ENCODE measurements at regions not wholly inside any gene's neighbourhood (a gene's known extent, or its start where the extent isn't known, plus 50 kb on each side); places are given as distances from the start of the nearest gene placed in this dataset.

- Mint-ChIP-seq H3K27me3 (ENCODE audit: insufficient read depth, unreplicated experiment) (no peaks in the 10 kb centered on the region), H3K4me3 (ENCODE audit: unreplicated experiment) (no peak overlapping the region), H3K9me3 (ENCODE audit: unreplicated experiment) (no peaks in the 10 kb centered on the region), H3K36me3 (ENCODE audit: insufficient read depth, unreplicated experiment) (no peaks in the 10 kb centered on the region), H3K27ac (ENCODE audit: low read depth, unreplicated experiment) (no peak overlapping the region), H3K4me1 (ENCODE audit: insufficient read depth, unreplicated experiment) (peaks cover 5% of the 10 kb centered on the region)
- no peak for TF ChIP-seq CTCF (IDR thresholded peaks at IDR 0.05; ENCODE audit: unreplicated experiment)
- CTCF ChIA-PET: interaction anchor here (0.5 kb wide), 1 partner anchor 64 kb away, joined by 6 read pairs; no protein-coding TSS in a partner anchor
- BruUV-seq (replicated peaks): no TSS peak
- intact Hi-C loops (cut with micrococcal nuclease): no loop called here
- no peak for DNase-seq (ENCODE audit: unreplicated experiment)
- POLR2A ChIA-PET: no interaction called here
Measured at GRCh38 chr4:20447103-20447502, 195.4 kb downstream of the SLIT2 start.

GRCh38 chr4:20451986-20452385, 200.3 kb downstream of the SLIT2 start:
- H3K4me1 Mint-ChIP-seq (ENCODE audit: insufficient read depth, unreplicated experiment): peaks cover 6% of the 10 kb centered on the region
- no peak for DNase-seq (ENCODE audit: unreplicated experiment)
- CTCF ChIA-PET: no interaction called here
- H3K36me3 Mint-ChIP-seq (ENCODE audit: insufficient read depth, unreplicated experiment): no peaks in the 10 kb centered on the region
- H3K27ac Mint-ChIP-seq (ENCODE audit: low read depth, unreplicated experiment): no peak overlapping the region
- BruUV-seq (replicated peaks): no TSS peak
- H3K27me3 Mint-ChIP-seq (ENCODE audit: insufficient read depth, unreplicated experiment): no peaks in the 10 kb centered on the region
- TF ChIP-seq CTCF (IDR thresholded peaks at IDR 0.05; ENCODE audit: unreplicated experiment): no peak
- intact Hi-C loops (cut with micrococcal nuclease): no loop called here
- no peaks in the 10 kb centered on the region for H3K9me3 Mint-ChIP-seq (ENCODE audit: unreplicated experiment)
- POLR2A ChIA-PET: no interaction called here
- no peak overlapping the region for H3K4me3 Mint-ChIP-seq (ENCODE audit: unreplicated experiment)

DNA sequence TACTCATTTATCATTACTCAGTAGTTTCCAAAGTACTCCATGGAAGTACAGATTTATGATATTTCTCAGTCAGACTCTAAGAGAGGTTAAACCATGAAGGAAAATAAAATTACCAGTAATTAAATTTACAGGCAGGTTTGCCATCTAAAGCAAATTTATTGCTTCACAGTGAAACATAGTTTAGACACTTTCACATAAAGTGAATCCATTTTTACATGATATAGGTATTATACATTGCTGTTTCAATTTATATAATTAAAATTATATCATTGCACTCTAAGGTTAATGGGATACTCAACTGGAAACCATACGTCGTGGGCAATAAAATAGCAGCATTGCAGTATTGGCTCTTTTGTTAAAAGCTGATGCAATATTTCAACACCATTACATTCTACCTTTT, 202.8 kb downstream of the SLIT2 start:
- no peak for TF ChIP-seq CTCF (IDR thresholded peaks at IDR 0.05; ENCODE audit: unreplicated experiment)
- no peaks in the 10 kb centered on the region for H3K9me3 Mint-ChIP-seq (ENCODE audit: unreplicated experiment)
- no peaks in the 10 kb centered on the region for H3K27me3 Mint-ChIP-seq (ENCODE audit: insufficient read depth, unreplicated experiment)
- no TSS peak for BruUV-seq (replicated peaks)
- intact Hi-C loops (cut with micrococcal nuclease): no loop called here
- no peak for DNase-seq (ENCODE audit: unreplicated experiment)
- H3K27ac Mint-ChIP-seq (ENCODE audit: low read depth, unreplicated experiment): no peak overlapping the region
- no peak overlapping the region for H3K4me3 Mint-ChIP-seq (ENCODE audit: unreplicated experiment)
- ChIA-PET POLR2A (no interaction called here), CTCF (interaction anchor here (1.4 kb wide), 1 partner anchor 32 kb away, joined by 3 read pairs; no protein-coding TSS in a partner anchor)
- no peaks in the 10 kb centered on the region for H3K36me3 Mint-ChIP-seq (ENCODE audit: insufficient read depth, unreplicated experiment)
- peaks cover 6% of the 10 kb centered on the region for H3K4me1 Mint-ChIP-seq (ENCODE audit: insufficient read depth, unreplicated experiment)

DNA sequence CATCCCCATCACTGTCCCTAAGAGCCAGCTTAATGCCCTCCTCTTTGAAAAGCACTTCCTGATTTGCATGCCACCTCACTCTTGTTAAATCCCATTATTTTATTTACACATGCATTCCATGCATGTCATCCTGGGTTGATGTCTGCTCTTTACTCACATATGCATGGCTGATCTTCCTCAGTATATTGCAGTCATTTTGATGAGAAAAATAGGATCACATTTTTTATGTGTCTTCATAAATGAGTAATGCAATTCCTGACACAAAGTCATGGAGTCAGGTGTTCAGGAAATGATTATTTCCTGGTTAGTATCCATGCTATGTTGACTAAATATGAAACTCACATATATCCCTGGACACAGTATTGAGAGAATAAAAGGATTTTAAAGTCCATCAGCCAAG, 204.7 kb downstream of the SLIT2 start:
- intact Hi-C loops (cut with micrococcal nuclease): no loop called here
- Mint-ChIP-seq H3K9me3 (ENCODE audit: unreplicated experiment) (no peaks in the 10 kb centered on the region), H3K4me3 (ENCODE audit: unreplicated experiment) (no peak overlapping the region), H3K36me3 (ENCODE audit: insufficient read depth, unreplicated experiment) (no peaks in the 10 kb centered on the region), H3K4me1 (ENCODE audit: insufficient read depth, unreplicated experiment) (peaks cover 6% of the 10 kb centered on the region), H3K27me3 (ENCODE audit: insufficient read depth, unreplicated experiment) (no peaks in the 10 kb centered on the region), H3K27ac (ENCODE audit: low read depth, unreplicated experiment) (no peak overlapping the region)
- BruUV-seq (replicated peaks): no TSS peak
- CTCF ChIA-PET: no interaction called here
- POLR2A ChIA-PET: interaction anchor here (0.8 kb wide), 1 partner anchor 9 kb away, joined by 3 read pairs; no protein-coding TSS in a partner anchor
- TF ChIP-seq CTCF (IDR thresholded peaks at IDR 0.05; ENCODE audit: unreplicated experiment): no peak
- no peak for DNase-seq (ENCODE audit: unreplicated experiment)
